NK-92 (cell line): ENCODE measurements at regions not wholly inside any gene's neighbourhood (a gene's known extent, or its start where the extent isn't known, plus 50 kb on each side); places are given as distances from the start of the nearest gene placed in this dataset.
"Not testable (repeated sequence)": the region's sequence is repeated elsewhere in the genome, so short reads cannot be mapped to it uniquely, and the experiment has no call there.

Source experiments
- DNase-seq: peaks from one replicate; lab custom pipeline; 2025; ENCODE audit not compliant: unreplicated experiment; lab: John Stamatoyannopoulos, UW

DNA sequence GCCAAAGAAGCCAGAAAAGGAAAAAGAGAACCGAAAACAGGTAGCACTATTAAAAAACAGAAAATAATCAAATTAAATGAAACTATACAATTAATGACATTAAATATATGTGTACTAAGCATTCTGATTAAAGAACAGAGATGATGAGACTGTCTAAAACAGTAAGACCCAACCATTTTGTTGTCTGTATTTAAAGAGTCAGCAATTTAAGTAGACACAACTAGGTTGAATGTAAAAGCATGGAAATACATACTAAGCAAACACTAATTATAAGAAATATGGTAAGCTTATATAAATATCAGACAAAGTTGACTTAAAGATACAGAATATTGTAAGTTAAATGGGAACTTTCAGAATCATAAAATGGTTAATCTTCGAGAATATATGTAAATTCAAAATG is 774.6 kb upstream of the RAG2 start:
- no peak for DNase-seq

DNA sequence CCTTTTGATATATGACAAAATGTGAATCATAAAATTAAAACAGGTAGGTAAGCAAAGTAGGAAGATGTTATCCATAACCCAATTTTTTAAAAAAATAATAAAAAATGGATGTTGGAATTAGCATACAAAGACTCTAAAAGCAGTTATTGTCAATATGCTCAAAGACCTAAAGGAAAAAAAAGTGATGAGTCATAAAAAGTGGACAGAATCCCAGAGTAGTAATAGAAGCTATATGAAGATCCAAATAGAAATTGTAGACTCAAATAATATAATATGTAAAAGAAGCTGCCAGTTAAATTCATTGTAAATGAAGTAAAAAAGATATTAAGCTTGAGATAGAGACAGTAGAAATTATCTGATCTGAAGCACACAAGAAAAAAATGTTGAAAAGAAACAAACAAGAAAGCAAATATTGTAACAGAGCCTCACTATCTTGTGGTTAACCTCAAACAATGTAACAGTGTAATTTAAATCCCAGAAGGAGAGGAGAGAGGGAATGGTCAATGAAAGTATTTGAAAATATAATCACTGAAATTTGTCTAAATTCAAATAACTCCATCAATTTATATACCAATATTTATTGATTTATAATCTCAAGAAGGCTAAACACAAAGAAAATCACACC is 773.4 kb upstream of the RAG2 start:
- no peak for DNase-seq

DNA sequence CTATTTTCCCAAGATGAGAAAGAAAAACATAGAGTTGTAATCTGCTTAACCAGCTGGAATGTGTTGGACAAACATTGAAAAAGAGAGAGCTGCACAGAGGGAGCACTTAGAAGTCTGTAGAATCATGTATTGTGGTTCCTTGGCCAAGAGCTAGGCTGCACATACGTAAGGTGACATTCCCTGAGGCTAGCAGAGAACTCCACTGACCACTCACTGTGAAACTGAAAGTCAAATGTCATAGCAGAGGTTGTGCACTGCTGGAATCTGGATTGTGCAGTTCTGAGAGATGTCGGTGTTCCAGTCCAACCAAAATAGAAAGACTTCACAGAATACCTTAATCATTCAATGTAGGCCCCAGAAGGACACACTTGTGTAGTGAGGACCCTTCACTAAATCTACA is 772.8 kb upstream of the RAG2 start:
- DNase-seq = no peak

DNA sequence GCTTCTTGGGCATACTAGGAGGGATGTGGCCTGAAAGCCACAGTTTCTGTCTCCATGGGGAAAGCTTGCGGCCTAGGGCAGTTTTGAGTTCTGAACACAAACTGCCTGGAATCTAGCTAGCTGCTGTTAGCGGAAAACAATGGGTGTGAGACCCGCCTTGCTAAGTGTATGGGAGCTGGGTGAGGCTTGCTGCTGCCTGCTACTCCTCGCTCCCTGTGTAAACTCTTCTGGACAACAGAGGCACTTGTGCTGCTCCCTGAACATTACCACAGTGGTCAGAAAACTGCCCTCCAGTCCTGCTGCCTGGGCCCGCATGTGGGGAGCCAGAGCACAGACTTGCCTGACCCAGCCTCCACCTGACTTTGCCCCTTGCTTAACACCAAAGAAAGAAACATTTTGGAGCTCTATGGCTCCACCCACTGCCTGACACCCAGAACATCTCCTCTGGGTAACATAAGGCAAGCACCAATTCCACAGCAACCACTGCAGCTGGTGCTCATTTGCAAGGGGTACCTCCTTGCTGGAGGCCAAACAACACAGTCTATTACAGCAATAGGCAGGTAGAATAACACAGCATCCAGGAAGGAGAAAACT is 766.3 kb upstream of the RAG2 start:
- DNase-seq = no peak

DNA sequence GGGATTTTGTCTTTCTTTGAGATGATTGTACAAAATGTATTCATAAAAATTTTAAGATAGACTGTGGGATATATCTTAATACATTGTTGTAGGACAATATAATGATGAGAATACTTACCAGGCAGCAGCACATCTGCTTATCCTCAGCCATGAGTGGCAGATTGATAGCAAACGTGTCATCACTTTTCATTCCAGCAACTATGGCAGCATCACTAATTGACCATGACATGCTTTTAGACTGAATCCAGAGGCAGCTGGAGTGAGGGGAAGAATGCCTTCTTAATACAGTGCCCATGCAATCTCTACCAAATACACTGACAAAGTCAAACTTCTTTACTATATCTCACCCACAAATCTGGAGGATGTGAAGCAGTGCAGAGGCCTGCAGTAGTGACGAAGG is 755.2 kb upstream of the RAG2 start:
- DNase-seq = no peak

DNA sequence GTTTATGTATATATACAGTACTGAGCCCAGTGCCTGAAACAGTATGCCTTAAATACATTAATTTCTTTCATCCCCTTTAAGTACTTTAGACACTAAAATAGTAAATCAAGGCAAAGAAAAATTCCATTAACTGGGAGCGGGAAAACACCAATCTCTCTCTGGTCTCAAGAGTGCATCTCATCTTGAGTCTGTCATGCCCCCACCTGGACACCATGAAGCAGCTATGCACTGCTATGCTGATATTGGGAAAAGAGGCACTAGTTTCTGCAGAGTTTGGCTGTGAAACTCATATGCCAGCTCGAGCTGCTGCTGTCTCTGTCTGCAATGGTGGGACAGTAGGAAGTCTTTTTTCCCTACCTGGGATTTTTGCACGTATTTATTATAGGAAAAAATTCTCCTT is 754.4 kb upstream of the RAG2 start:
- DNase-seq = no peak

DNA sequence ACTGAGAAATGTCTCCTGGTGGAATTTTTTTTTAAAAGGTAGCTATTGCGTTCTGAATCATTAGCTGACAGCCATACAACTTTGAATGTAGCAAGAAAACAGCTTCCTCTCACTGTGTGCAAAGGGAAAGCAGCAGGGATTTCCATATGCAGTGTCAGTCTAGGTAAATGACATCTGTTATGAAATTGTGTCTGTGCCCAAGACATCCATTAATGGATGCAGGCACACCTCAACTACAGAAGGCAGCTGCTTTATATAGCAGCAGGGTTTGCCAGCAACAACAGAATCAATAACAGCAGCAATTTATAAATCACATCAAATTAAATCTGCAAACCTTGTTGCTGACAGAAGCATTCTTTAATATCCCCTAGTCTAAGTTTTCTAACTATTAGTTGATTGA is 745.3 kb upstream of the RAG2 start:
- DNase-seq = no peak

DNA sequence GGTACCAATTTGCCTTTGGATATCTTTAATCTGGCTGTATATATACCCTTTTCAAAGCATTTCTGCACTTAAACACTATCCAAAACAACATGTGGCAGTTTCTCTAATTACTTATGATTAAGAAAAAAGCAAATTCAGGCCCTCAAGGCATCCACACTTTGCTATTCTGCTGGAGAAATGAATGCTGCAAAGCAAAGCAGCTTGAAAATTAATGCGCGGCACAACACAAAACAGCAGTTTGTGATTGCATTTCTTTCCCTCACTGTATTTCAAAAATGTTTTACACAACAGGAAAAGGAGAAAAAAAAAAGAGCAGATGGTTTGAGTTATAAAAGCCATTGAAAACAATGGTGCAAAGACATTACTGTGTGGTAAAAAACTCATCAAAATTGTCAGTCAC is 738.4 kb upstream of the RAG2 start:
- DNase-seq = no peak

DNA sequence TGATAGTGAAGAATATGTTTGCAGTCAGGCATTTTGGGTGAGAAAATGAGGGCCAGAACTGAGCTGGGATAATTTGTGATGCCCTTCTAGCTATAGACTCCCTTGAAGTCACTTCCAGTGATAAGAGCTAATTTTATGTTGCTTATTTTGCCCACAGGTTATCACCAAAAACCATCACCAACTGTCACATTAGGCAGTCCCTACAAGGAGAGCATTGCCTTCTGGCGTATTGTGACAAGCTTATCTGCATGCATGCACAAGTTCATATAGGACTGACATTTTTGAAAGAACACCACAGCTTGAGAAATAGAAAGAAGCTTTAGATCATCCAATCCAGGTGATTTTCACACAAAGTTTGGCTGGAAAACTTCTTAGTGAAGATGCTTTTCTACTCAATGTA is 735.3 kb upstream of the RAG2 start:
- no peak for DNase-seq

DNA sequence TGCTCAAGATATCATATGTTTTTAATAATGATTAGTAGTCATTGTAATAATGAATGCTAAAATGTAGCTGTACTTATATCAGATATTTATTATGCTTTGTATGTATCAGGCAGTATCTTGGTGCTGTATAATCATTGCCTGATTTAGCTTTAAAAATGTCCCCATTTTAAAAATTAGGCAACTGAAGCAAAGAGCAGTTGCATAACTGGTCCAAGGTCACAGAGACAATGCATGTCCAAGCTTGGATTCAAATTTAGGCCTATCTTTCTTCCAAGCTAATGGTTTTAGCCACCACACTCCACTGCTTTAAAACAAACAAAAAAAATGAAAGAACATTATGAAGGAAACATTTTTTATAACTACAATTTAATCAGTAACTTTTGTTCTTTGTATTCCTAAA is 725.8 kb upstream of the RAG2 start:
- no peak for DNase-seq

DNA sequence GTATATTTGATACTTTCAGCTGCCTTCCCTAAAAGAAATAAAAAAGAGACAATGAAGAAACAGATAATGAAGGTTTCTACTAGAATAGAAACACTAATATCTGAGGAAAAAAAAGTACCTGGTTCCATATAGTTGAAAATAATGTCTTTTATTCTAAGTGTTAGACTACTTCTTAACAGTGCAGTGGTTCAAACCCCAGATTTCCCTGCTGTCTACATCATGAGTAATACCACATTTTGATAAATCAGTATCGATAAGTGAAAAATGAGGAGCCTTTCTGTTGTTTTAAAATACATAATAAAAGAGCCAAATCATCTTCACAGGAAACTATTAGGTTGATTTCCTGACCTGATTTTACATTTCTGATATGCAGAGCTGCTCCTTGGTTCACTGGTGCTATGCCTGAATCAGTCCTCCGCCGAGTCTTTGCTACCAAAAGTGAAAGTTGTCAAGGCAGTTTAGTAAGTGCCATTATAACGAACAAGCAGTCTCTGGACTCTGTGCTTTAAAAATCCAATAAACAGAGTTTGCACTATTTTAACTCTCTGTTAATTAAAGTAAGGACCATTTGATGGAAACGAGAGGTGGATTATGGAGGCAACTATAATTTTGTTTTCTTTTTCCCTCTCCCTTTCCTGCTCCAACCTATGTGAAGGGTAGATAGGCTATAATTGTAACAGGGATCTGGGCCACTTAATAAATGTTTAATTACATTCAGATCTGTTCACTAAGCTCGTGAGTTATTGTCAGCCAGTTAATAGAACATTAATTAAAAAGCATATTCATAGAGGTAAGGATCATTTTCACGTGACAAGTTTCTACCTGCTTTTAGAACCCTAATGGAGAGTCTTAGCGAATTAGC is 724.5 kb upstream of the RAG2 start:
- DNase-seq = no peak

DNA sequence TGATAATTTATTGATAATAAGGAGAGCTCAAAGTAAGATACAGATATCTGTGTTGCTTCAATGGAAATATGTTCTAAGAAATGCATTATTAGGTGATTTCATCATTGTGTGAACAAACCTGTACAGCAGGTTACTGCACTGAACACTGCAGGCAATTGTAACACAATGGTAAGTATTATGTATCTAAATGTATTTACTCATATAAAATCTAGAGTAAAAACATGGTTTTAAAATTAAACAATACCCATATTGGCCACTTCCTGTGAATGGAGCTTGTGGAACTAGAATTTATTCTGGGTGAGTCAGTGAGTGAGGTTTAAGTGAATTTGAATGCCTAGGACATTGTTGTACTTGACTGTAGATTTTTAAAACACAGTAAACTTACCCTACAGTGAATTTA is 722.9 kb upstream of the RAG2 start:
- DNase-seq = no peak

DNA sequence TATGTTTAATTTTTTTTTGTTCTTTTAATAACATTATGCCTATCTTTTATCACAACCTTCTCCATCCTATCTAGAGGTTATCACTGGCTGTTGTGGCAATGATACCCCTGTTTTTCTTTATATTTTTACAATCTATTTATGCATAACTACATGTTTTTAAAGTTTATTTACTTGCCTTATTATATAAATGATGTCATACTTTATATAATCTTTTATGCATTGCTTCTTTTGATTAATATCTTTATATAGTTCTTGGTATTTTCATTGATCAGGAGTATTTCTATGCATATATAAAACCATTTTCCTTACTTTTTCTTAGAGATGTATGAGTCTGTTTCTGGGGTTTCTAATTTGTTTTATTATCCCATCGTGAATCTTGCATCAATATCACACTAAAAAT is 719.8 kb upstream of the RAG2 start:
- no peak for DNase-seq

DNA sequence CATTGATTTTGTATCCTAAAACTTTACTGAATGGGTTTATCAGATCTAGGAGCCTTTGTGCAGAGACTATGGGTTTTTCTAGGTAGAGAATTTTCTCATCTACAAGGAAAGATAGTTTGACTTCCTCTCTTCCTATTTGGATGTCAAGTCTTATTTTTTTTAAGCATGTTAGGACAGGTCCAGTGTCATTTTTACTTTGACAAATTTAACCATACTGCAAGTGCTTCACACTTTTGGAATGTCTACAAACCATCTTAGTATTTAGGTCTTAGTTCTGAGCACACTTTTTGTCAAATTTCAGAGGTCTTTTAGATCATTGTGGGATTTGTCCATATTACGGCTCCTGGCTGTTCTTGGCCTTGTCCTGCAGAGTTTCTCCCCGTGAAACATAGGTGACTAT is 715.2 kb upstream of the RAG2 start:
- no peak for DNase-seq

DNA sequence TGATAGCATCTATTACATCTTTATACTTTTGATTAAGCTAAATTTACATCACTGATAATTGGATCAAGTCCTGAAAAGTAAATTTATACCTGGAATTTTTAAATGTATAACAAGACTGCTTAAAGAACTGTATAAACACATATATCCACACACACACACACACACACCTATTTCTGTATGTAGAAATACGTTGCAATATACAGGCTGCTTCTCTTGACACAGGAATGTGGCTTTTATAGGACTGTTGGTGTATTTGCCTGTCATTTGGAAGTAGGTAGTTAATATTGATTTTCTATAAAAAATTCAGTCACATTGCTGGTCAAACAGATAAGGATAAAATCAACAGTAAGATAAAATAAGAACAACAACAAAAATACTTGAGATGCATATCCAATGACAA is 708.5 kb upstream of the RAG2 start:
- no peak for DNase-seq

DNA sequence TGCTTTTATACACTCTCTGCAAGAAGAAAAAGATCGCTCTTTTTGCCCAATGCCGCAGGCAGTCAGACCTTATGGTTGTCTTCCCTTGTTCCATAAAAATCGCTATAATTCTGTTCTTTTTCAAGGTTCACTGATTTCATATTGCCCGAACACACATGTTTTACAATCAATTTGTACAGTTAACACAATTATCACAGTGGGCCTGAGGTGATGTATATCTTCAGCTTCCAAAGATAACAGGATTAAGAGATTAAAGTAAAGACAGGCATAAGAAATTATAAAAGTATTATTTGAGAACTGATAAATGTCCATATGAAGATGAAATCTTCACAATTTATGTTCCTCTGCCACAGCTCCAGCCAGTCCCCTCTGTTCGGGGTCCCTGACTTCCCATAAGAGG is 703.4 kb upstream of the RAG2 start:
- not testable (repeated sequence) for DNase-seq

DNA sequence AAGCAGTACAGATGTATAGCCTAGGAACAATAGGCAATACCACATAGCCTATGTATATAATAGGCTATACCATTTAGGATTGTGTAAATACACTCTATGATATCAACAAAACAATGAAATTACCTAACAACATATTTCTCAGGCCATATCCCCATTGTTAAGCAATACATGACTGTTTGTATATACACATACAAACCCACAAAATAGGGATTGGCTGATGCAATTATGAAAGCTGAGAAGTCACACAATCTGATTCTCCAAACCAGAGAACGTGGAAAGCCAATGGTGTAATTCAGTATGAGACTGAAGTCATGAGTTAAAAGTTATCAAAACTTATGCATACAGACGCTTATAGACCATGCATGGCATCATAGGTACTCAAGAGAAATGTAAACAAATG is 700.1 kb upstream of the RAG2 start:
- DNase-seq = no peak

DNA sequence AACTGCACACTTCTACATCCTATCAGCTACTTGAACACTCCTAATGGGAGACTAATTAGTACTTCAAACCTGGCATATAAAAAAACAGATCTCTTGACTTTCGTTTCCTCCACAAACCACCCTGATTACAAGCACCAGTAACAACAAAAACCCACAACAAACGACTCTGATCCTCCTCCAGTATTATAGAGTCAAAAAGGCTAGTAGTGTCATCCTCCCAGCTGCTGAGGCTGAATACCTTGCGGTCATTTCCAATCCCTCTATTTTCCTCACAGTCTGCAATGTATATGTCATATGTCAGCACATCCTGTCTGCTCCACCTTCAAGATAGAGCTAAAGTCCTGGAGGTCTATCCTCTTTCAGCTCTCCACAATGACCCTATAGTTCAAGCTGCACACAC is 688.9 kb upstream of the RAG2 start:
- no peak for DNase-seq

DNA sequence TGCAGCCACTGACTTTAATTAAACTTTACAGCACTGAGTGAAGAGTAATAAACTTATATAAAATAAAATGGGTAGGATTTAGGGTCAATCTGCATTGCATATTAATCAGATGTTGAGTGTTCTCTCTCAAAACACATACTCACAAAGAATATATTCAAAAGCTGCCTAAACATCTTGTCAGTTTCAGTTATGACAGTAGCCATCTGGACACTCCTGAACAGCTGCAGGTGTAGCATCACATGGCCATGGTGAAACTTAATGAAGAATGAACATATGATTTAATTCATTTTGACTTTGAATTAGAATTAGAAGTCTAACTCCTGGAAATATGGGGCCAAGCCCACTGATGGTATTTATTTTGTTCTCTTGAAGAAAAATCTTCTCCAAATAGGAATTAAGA is 684.3 kb upstream of the RAG2 start:
- DNase-seq = no peak

DNA sequence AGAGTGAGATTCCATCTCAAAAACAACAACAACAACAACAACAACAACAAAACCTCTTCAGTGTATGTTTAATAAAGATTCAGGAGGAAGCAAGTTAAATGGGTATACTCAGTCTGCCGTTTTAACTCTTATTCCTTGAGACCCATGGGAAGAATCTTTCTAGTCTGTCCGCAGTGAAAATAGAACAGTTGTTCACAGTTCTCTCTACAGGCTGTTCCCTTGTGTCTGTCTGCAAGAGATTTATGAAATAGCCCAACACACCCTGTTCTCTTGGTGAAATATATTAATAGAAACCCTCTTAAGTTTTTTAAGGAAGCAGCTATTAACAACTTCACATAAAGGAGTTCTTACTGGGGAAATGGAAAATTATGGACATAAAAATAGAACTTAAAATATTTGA is 682.2 kb upstream of the RAG2 start:
- no peak for DNase-seq

DNA sequence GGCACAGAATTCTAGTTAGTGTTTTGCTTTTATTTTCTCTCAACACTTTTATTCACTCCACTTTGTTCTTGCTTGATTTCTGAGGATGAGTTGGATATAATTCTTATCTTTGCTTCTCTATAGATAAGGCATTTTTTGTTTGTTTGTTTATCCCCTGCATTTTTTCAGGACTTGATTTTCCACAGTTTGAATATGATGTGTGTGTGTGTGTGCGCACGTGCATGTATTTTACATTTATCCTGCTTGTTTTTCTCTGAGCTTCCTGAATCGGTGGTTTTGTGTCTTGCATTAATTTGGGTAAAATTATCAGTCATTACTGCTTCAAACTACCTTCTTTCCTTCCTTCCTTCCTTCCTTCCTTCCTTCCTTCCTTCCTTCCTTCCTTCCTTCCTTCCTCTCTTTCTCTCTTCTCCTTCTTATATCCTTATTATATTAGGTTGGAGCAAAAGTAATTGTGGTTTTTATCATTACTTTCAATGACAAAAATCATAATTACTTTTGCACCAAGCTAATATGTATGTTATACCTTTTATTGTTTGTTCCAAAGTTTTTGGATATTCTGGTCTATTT is 679.9 kb upstream of the RAG2 start:
- no peak for DNase-seq

DNA sequence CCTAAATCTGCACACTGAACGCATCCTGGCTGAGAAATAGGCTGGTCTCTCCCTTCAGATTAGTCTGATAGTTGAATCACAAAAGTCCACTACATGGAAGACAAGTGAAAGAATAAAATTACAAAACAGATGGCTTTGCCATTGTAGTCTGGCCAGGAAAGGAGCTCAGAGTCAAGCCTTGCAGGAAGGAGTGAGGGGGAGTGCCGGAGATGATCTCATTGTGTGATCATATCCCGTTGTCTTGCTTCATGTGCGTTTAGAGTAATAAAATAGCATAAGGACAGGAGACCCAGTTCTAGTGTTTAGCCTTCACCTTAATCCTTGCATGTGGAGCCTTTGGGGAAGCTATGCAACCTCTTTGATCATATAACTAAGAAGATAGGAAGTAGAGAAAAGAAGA is 666.7 kb upstream of the RAG2 start:
- DNase-seq = no peak
